Suprapubic skin (tissue), 4 donors: ENCODE measurements at regions not wholly inside any gene's neighbourhood (a gene's known extent, or its start where the extent isn't known, plus 50 kb on each side); places are given as distances from the start of the nearest gene placed in this dataset.

Experiments
- DNase-seq, 2 donors: peaks; one replicate each; pipeline ENCODE4 v3.0.0-alpha.2; 2019; ENCODE audit warnings: low spot score in 2 of 2
- H3K27ac ChIP-seq: fragments of 200-600 bp; sonication (generic); one replicate; pipeline ENCODE4 v1.5.1; 2019
- H3K27me3 ChIP-seq: fragments of 200-600 bp; sonication (generic); one replicate; pipeline ENCODE4 v1.5.1; 2019
- H3K36me3 ChIP-seq: fragments of 200-600 bp; sonication (generic); one replicate; pipeline ENCODE4 v1.5.1; 2019
- H3K4me1 ChIP-seq: fragments of 200-600 bp; sonication (generic); one replicate; pipeline ENCODE4 v1.5.1; 2019
- H3K4me3 ChIP-seq: fragments of 200-600 bp; sonication (generic); one replicate; pipeline ENCODE4 v1.5.1; 2019; ENCODE audit warnings: mild to moderate bottlenecking
- H3K9me3 ChIP-seq: fragments of 200-600 bp; sonication (generic); one replicate; pipeline ENCODE4 v1.5.1; 2019
- CTCF ChIP-seq, 2 donors: fragments of 200-600 bp in 1 of 2; fragments of 450-650 bp in 1 of 2; sonication (generic) in 1 of 2; IDR thresholded peaks; one replicate each; pipeline ENCODE4 v1.5.1; 2016 to 2019; ENCODE audit warnings: antibody characterized with exemption in 2 of 2, mild to moderate bottlenecking in 1 of 2, moderate library complexity in 1 of 2
- EP300 ChIP-seq: sonication (generic); formaldehyde crosslinking; IDR thresholded peaks from one replicate; pipeline ENCODE4 v1.6.1; 2017; ENCODE audit warnings: antibody characterized with exemption
- POLR2A ChIP-seq, 2 donors: fragments of 450-650 bp; IDR thresholded peaks; one replicate each; pipeline ENCODE4 v1.6.1; 2017; ENCODE audit warnings: antibody characterized with exemption in 2 of 2, mild to moderate bottlenecking in 2 of 2, moderate library complexity in 2 of 2
- POLR2AphosphoS5 ChIP-seq, 3 donors: sonication (generic); formaldehyde crosslinking; IDR thresholded peaks; one replicate each; pipeline ENCODE4 v1.6.1; 2017; ENCODE audit warnings: antibody characterized with exemption in 3 of 3
- WGBS: methylation state at CpG from one replicate; pipeline ENCODE4 v1.1.5; 2018; 5-methylcytosine and 5-hydroxymethylcytosine counted together

DNA sequence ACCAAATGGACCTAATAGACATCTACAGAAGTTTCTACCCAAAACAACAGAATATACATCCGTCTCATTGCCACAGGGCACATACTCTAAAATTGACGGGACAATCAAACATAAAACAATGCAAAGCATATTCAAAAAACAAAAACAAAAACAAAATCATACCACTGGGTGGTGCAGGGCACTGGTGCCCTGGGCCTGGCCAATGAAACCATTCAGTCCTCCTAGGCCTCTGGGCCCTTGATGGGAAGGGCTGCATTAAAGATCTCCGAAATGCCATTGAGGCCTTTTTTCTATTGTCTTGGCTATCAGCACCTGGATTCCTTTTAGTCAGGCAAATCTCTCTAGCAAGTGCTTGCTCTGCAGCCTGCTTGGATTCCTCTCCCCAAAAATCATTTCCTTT is 213.9 kb upstream of the ZCCHC13 start:
- Histone ChIP-seq H3K9me3 (no peaks in the 10 kb centered on the region), H3K36me3 (no peaks in the 10 kb centered on the region), H3K4me3 (no peak overlapping the region), H3K27ac (no peak overlapping the region), H3K27me3 (no peaks in the 10 kb centered on the region), H3K4me1 (no peaks in the 10 kb centered on the region)
- no peak for DNase-seq
- TF ChIP-seq CTCF (IDR thresholded peaks at IDR 0.05): no peak
- TF ChIP-seq POLR2A (IDR thresholded peaks at IDR 0.05): no peak
- 52% methylated on average over 3 of the region's 3 CpGs for WGBS

DNA sequence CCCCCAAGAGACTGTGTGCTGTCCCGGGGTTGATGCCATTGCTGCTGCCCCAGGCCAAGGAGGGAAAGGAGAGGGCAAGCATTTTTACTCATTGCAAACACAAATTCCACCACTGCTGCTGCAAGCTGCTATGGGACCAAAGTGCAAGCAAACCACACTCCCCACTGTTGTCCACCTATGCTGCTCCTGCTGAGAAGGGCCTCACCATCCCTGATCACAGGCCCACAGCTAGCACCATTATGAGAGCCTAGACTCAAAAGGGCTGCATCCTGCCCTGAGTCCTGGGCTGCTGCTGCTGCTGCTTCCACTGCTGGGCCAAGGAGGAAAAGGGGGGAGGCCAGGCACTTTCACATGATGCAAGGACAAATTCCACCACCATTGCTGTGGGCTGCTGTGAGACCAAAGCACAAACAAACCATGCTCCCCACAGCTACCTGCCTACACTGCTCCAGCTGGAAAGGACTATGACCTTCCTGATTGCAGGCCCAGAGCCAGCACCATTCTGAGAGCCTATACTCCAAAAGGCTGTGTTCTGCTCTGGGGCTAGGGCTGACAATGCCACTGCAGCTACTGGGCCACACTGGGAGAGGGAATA is 218.2 kb upstream of the ZCCHC13 start:
- H3K4me1 ChIP-seq: no peaks in the 10 kb centered on the region
- no peaks in the 10 kb centered on the region for H3K9me3 ChIP-seq
- 50% methylated on average over 1 of the region's 1 CpG for WGBS
- TF ChIP-seq POLR2AphosphoS5 (IDR thresholded peaks at IDR 0.05): no peak
- TF ChIP-seq CTCF (IDR thresholded peaks at IDR 0.05): no peak
- no peak for TF ChIP-seq POLR2A (IDR thresholded peaks at IDR 0.05)
- no peak for TF ChIP-seq EP300
- no peak for DNase-seq
- H3K27ac ChIP-seq: no peak overlapping the region
- no peaks in the 10 kb centered on the region for H3K36me3 ChIP-seq
- H3K27me3 ChIP-seq: no peaks in the 10 kb centered on the region
- no peak overlapping the region for H3K4me3 ChIP-seq

DNA sequence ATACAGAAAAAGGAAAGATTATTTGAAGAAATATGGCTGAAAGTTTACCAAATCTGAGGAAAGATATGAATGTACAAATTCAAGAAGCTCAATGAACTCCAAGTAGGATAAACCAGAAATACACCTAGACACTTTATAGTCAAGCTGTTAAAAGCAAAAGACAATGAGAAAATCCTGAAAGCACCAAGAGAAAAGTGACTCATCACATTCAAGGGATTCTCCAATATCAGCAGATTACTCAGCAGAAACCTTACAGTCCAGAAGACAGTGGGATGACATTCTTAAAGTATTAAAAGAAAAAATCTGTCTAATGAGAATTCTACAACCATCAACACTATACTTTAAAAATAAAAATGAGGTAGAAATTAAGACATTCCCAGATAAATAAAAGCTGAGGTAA is 223.8 kb upstream of the ZCCHC13 start:
- Histone ChIP-seq H3K4me3 (no peak overlapping the region), H3K27me3 (no peaks in the 10 kb centered on the region), H3K27ac (no peak overlapping the region), H3K4me1 (no peaks in the 10 kb centered on the region), H3K36me3 (no peaks in the 10 kb centered on the region), H3K9me3 (no peaks in the 10 kb centered on the region)
- no peak for DNase-seq
- TF ChIP-seq POLR2AphosphoS5 (IDR thresholded peaks at IDR 0.05) (no peak), POLR2A (IDR thresholded peaks at IDR 0.05) (no peak), CTCF (IDR thresholded peaks at IDR 0.05) (no peak), EP300 (no peak)

DNA sequence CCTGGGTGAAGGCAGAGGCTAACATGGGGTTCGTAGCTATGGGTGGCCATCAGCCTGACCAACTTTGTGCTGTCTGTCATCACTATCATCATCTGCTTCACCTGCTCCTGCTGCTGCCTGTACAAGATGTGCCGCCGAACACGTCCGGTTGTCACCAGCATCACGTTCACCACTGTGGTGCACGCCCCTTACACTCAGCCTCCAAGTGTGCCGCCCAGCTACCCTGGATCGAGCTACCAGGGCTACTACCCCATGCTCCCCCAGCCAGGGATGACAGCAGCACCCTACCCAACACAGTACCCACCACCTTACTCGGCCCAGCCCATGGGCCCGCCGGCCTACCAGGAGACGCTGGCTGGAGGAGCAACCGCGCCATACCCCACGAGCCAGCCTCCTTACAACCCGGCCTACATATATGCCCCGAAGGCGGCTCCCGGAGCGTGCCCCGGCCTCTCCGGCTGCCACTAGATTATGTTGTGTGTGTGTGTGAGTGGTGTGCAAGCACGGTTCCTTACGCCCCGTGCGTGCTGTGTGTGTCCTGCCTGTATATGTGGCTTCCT is 213.4 kb upstream of the XIST start:
- WGBS: 94% methylated on average over 21 of the region's 27 CpGs
- Histone ChIP-seq H3K36me3 (no peaks in the 10 kb centered on the region), H3K27me3 (no peaks in the 10 kb centered on the region), H3K4me1 (no peaks in the 10 kb centered on the region), H3K27ac (no peak overlapping the region), H3K4me3 (no peak overlapping the region), H3K9me3 (no peaks in the 10 kb centered on the region)
- TF ChIP-seq POLR2A (IDR thresholded peaks at IDR 0.05): no peak
- TF ChIP-seq POLR2AphosphoS5 (IDR thresholded peaks at IDR 0.05): no peak
- TF ChIP-seq CTCF (IDR thresholded peaks at IDR 0.05): no peak
- TF ChIP-seq EP300: no peak
- no peak for DNase-seq

DNA sequence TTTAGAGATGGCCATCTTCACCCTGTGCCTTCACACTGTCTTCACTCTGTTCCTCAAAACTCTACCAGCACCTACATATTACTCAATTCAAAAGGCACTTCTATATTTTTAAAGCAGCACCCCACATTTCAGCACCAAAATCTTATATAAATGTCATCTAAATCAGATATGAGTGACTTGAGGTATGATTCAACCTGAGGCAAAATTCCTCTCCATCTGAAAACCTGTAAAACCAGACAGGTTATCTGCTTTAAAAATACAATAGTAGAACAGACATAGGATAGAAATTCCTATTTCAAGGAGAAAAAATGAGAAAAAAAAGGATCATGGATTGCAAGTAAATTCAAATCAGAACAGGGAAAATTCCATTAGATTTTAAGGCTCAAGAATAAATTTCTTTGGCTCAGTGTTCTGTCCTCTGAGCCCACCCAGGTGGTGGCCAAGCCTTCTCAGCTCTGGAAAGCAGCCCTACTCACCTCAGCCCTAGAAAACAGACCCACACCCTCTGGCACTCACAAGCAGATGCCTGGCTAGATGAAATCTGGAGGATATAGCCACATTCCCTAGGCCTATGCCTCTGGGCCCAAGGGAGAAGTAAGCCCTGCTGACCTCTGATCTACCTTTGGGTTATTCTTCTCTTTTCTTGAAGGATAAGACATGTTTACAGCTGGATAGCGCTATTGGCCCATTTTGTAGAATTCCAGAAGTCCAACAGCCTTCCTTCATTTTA is 211.1 kb upstream of the XIST start:
- no peaks in the 10 kb centered on the region for H3K4me1 ChIP-seq
- TF ChIP-seq EP300 (no peak), POLR2A (IDR thresholded peaks at IDR 0.05) (no peak), POLR2AphosphoS5 (IDR thresholded peaks at IDR 0.05) (no peak), CTCF (IDR thresholded peaks at IDR 0.05) (no peak)
- no peak for DNase-seq
- H3K9me3 ChIP-seq: no peaks in the 10 kb centered on the region
- 94% methylated on average over 1 of the region's 1 CpG for WGBS
- no peak overlapping the region for H3K27ac ChIP-seq
- no peak overlapping the region for H3K4me3 ChIP-seq
- no peaks in the 10 kb centered on the region for H3K36me3 ChIP-seq
- H3K27me3 ChIP-seq: no peaks in the 10 kb centered on the region
